ENCODE measurements at regions not wholly inside any gene's neighbourhood (a gene's known extent, or its start where the extent isn't known, plus 50 kb on each side); places are given as distances from the start of the nearest gene placed in this dataset.

DNA sequence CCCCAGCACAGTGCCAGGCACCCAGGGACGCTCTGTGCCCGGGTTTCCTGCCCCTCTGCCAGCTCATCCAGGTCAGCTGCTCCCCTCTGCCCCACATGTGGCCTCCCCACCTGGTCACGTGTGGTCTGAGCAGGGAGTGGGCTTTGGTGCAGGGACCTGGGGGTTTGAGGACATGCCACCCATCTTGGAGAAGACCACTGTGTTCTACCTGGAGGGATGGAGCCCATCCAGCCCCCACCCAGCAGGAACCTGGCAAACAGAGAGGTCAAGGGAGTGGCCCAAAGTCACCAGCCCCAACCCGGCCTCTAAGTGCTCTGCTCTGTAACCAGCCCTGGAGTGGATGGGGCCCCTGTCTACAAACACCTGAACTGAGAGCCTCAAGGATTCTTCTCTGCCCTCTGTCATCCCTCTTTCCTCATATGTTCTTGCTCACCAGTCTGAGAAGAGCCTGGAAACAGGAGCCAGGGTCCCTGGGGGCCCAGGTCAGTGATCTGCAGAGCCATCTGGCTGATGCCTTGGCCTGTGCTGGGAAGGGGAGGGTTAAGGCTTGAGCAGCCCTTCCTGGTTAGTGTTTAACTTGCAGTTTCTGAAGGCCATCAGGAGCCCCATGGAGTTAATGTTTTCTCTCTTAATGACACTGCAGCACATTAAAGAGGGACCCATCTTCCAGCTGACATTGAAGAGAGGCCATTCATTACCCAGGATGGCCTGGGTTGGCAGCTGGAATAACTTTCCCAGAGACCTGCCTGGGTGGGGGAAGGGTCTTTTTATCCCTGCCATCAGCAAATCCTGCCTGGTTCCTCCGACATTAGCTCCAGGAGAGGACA, 235.4 kb downstream of the PTPRU start (continued):
- TF ChIP-seq, protein P1, sequence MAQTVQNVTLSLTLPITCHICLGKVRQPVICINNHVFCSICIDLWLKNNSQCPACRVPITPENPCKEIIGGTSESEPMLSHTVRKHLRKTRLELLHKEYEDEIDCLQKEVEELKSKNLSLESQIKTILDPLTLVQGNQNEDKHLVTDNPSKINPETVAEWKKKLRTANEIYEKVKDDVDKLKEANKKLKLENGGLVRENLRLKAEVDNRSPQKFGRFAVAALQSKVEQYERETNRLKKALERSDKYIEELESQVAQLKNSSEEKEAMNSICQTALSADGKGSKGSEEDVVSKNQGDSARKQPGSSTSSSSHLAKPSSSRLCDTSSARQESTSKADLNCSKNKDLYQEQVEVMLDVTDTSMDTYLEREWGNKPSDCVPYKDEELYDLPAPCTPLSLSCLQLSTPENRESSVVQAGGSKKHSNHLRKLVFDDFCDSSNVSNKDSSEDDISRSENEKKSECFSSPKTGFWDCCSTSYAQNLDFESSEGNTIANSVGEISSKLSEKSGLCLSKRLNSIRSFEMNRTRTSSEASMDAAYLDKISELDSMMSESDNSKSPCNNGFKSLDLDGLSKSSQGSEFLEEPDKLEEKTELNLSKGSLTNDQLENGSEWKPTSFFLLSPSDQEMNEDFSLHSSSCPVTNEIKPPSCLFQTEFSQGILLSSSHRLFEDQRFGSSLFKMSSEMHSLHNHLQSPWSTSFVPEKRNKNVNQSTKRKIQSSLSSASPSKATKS (CRISPR knock-in tag; IDR thresholded peaks at IDR 0.05): no peak
- no peak for TF ChIP-seq ZNF124 (CRISPR knock-in tag; IDR thresholded peaks at IDR 0.05)
- TF ChIP-seq ZNF383 (CRISPR knock-in tag; IDR thresholded peaks at IDR 0.05; ENCODE audit: borderline replicate concordance): no peak
- TF ChIP-seq, protein P2, sequence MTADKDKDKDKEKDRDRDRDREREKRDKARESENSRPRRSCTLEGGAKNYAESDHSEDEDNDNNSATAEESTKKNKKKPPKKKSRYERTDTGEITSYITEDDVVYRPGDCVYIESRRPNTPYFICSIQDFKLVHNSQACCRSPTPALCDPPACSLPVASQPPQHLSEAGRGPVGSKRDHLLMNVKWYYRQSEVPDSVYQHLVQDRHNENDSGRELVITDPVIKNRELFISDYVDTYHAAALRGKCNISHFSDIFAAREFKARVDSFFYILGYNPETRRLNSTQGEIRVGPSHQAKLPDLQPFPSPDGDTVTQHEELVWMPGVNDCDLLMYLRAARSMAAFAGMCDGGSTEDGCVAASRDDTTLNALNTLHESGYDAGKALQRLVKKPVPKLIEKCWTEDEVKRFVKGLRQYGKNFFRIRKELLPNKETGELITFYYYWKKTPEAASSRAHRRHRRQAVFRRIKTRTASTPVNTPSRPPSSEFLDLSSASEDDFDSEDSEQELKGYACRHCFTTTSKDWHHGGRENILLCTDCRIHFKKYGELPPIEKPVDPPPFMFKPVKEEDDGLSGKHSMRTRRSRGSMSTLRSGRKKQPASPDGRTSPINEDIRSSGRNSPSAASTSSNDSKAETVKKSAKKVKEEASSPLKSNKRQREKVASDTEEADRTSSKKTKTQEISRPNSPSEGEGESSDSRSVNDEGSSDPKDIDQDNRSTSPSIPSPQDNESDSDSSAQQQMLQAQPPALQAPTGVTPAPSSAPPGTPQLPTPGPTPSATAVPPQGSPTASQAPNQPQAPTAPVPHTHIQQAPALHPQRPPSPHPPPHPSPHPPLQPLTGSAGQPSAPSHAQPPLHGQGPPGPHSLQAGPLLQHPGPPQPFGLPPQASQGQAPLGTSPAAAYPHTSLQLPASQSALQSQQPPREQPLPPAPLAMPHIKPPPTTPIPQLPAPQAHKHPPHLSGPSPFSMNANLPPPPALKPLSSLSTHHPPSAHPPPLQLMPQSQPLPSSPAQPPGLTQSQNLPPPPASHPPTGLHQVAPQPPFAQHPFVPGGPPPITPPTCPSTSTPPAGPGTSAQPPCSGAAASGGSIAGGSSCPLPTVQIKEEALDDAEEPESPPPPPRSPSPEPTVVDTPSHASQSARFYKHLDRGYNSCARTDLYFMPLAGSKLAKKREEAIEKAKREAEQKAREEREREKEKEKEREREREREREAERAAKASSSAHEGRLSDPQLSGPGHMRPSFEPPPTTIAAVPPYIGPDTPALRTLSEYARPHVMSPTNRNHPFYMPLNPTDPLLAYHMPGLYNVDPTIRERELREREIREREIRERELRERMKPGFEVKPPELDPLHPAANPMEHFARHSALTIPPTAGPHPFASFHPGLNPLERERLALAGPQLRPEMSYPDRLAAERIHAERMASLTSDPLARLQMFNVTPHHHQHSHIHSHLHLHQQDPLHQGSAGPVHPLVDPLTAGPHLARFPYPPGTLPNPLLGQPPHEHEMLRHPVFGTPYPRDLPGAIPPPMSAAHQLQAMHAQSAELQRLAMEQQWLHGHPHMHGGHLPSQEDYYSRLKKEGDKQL (CRISPR knock-in tag; IDR thresholded peaks at IDR 0.05; ENCODE audit: low read depth): no peak
- TF ChIP-seq, protein P3, sequence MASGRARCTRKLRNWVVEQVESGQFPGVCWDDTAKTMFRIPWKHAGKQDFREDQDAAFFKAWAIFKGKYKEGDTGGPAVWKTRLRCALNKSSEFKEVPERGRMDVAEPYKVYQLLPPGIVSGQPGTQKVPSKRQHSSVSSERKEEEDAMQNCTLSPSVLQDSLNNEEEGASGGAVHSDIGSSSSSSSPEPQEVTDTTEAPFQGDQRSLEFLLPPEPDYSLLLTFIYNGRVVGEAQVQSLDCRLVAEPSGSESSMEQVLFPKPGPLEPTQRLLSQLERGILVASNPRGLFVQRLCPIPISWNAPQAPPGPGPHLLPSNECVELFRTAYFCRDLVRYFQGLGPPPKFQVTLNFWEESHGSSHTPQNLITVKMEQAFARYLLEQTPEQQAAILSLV (CRISPR knock-in tag; IDR thresholded peaks at IDR 0.05; ENCODE audit: borderline replicate concordance): no peak
- TF ChIP-seq, protein P4, sequence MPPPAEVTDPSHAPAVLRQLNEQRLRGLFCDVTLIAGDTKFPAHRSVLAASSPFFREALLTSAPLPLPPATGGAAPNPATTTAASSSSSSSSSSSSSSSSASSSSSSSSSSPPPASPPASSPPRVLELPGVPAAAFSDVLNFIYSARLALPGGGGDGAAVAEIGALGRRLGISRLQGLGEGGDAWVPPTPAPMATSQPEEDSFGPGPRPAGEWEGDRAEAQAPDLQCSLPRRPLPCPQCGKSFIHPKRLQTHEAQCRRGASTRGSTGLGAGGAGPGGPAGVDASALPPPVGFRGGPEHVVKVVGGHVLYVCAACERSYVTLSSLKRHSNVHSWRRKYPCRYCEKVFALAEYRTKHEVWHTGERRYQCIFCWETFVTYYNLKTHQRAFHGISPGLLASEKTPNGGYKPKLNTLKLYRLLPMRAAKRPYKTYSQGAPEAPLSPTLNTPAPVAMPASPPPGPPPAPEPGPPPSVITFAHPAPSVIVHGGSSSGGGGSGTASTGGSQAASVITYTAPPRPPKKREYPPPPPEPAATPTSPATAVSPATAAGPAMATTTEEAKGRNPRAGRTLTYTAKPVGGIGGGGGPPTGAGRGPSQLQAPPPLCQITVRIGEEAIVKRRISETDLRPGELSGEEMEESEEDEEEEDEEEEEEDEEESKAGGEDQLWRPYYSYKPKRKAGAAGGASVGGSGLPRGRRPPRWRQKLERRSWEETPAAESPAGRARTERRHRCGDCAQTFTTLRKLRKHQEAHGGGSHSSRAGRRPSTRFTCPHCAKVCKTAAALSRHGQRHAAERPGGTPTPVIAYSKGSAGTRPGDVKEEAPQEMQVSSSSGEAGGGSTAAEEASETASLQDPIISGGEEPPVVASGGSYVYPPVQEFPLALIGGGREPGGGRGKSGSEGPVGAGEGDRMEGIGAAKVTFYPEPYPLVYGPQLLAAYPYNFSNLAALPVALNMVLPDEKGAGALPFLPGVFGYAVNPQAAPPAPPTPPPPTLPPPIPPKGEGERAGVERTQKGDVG (CRISPR knock-in tag; IDR thresholded peaks at IDR 0.05; ENCODE audit: borderline replicate concordance): no peak
- TF ChIP-seq, protein P5, sequence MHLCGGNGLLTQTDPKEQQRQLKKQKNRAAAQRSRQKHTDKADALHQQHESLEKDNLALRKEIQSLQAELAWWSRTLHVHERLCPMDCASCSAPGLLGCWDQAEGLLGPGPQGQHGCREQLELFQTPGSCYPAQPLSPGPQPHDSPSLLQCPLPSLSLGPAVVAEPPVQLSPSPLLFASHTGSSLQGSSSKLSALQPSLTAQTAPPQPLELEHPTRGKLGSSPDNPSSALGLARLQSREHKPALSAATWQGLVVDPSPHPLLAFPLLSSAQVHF (CRISPR knock-in tag; IDR thresholded peaks at IDR 0.05): no peak
- TF ChIP-seq TRIM24 (CRISPR knock-in tag; IDR thresholded peaks at IDR 0.05): no peak
- TF ChIP-seq ARNT2 (CRISPR knock-in tag; IDR thresholded peaks at IDR 0.05; ENCODE audit: low read depth): no peak
- no peak for TF ChIP-seq ZNF747 (CRISPR knock-in tag; IDR thresholded peaks at IDR 0.05; ENCODE audit: borderline replicate concordance)
- TF ChIP-seq ZFP90 (CRISPR knock-in tag; IDR thresholded peaks at IDR 0.05; ENCODE audit: borderline replicate concordance): no peak
- peak; percentile 21; the same call in 1 of the 2 replicates for TF ChIP-seq TAF1 (CRISPR knock-in tag; IDR thresholded peaks at IDR 0.05)
- no peak for TF ChIP-seq ZNF121 (CRISPR knock-in tag; IDR thresholded peaks at IDR 0.05)
